NCI-H2107 treated with DMSO at 0.1 percent for 48 hours (cell line): ENCODE measurements at regions not wholly inside any gene's neighbourhood (a gene's known extent, or its start where the extent isn't known, plus 50 kb on each side); places are given as distances from the start of the nearest gene placed in this dataset.
A peak's percentile ranks its signal among the peaks of the same experiment; 100 is the strongest.
"Not testable (repeated sequence)": the region's sequence is repeated elsewhere in the genome, so short reads cannot be mapped to it uniquely, and the experiment has no call there.

ENCODE experiments used
- DNase-seq: peaks from one replicate; lab custom pipeline; 2025; ENCODE audit not compliant: unreplicated experiment; lab: John Stamatoyannopoulos, UW

GRCh38 chr14:95818581-95818980 lies 58.1 kb upstream of the TUNAR start:
- no peak for DNase-seq

GRCh38 chr14:95817271-95817670 lies 59.4 kb upstream of the TUNAR start:
- no peak for DNase-seq

GRCh38 chr14:95816539-95816938 lies 60.1 kb upstream of the TUNAR start:
- DNase-seq: no peak

- DNase-seq: no peak
Measured at GRCh38 chr14:95815226-95815690, 61.4 kb upstream of the TUNAR start.

DNA sequence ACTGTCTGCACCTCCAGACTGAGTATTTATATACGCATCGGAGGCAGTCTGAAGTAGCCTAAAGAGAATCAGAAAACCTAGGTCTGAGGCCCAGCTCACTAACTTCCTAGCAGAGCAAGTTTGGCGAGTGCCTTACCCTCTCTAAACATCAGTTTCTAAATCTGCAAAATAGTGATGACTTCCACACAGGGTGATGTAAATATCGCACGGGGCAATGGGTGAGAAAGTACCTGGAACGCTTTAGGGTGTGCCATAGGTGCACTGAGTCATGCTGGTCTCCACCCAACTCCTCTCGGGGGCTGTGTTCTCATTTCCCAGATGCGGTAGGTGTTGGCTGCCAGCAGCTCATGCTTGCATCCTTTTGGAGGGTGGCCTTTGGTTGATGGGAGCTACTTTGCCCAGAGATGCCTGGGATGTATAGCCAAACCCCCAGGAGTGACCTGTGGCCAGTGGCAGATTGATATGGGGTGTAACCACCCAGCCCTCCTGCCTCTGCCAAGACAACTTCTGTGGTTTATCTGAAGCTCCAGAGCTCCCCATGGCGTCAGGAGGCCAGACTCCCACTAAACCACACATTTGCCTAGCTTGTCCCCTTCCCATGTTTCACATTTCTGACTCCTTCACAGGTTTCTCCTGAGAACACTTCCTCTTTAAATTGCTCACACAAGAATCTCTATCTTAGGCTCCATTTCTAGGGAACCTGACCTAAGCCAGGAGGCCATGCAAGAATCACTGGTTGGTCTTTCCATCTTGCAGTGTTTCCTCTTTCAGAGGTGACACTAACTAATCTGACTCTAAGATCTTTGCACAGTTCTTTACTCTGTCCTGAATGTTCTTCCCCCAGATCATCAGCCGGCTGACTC lies 62.0 kb upstream of the TUNAR start:
- DNase-seq: no peak

GRCh38 chr14:95811813-95812212 lies 64.8 kb upstream of the TUNAR start:
- DNase-seq: no peak

DNA sequence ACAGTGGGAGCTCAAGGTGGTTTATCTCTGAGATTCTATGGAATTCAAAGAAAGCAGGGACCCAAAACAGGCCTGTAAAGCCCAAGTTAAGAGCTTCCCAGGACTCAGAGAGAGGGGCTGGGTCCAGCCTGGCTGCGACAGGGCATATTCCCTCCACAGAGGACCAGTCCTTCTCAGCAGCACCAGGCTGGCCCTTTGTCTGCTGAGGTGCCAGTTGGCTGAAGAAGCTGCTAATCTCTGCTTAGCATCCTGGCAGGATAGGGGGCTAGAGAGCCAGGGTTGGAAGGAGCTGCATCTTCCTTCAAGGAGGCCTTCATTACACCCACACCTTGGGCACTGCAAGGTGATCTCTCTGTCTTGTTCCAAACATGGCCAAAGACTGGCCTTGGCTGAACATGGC lies 68.3 kb upstream of the TUNAR start:
- no peak for DNase-seq

DNA sequence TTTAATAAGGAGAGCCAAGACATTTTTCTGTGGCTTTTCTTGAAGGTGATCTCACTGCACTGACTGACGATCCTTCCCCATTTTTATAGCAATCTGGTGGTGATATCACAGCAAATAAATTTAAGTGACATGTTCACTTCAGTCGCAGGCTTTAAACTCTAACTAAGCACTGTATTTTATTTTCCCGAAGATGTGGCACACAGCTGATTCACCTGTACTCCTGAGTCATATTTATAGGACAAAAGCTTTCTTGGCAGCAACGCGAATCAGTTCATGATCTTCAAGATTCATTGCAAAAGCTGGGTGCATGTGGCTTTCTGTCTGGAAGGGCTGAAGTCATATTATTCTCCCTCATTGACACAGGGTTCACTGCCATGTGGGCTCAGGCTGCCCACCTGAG lies 79.8 kb upstream of the TUNAR start:
- no peak for DNase-seq

- no peak for DNase-seq
Measured at GRCh38 chr14:95787941-95788340, 74.0 kb upstream of the TCL1A start.

- DNase-seq: no peak
Measured at GRCh38 chr14:95786566-95786965, 72.6 kb upstream of the TCL1A start.

DNA sequence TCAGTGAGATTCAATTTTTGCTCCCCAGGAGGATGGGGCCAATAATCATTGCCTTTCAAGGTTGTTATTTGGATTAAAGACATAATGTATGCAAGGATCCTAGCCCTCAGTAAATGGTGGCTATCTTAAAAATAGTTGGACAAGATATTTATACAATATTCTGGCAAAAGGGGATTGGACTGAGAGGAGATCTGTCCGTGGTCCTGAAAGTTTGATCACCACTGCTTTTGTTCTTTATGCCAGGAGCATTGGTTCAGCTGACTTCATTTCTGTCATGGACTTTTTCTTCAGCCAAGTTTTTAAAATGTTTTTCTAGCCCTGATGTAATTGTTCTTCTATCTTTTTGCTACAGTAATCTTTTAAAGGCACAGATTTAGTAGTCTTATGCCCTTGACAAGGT lies 70.2 kb upstream of the TCL1A start:
- DNase-seq: no peak

GRCh38 chr14:95776798-95777534 lies 63.0 kb upstream of the TCL1A start:
- peak; percentile 85 for DNase-seq

- peak; percentile 54 for DNase-seq
Measured at GRCh38 chr14:95774265-95775160, 60.6 kb upstream of the TCL1A start.

DNA sequence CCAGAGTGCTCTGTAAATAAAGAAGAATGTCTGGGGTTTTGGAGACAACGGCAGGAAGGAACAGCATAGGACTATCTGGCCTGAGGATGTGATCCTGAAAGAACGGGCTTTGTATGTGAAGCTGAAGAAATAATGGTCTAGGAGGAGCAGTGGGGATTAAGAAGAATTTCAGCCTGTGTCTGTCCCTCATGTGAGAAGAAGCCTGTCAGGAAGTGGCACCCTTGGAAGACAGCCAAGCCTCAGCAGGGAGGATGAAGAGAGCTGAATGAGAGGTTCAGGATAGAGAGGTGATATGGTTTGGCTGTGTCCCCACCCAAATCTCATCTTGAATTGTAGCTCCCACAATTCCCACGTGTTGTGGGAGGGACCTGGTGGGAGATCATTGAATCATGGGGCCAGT lies 56.9 kb upstream of the TCL1A start:
- peak; percentile 14 for DNase-seq

GRCh38 chr14:95769976-95770375 lies 56.1 kb upstream of the TCL1A start:
- DNase-seq: no peak

GRCh38 chr14:95769431-95769830 lies 55.5 kb upstream of the TCL1A start:
- DNase-seq: not testable (repeated sequence)

DNA sequence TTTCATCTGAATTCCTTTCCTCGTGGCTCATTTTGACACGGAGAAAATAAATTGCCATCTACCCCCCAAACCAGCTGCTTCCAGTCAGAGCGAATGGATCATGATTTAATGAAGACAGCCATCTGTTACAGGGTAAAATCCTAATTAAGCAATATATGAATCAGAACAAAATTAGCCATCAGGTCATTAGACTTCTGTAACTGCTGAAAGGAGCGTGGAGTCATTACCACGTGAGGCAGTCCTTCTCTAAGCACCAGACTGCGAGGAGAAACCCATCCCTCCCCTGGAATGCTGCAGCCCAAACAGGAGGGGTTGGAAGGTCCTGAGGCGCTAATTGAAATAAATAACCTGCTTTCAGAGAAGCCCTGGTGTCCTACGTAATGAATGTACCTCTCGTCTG lies 51.1 kb upstream of the TCL1A start:
- DNase-seq: no peak

GRCh38 chr14:95763875-95764274 lies 50.0 kb upstream of the TCL1A start:
- DNase-seq: no peak
